ENCODE measurements at regions not wholly inside any gene's neighbourhood (a gene's known extent, or its start where the extent isn't known, plus 50 kb on each side); places are given as distances from the start of the nearest gene placed in this dataset.

GRCh38 chr11:79949574-79949973 lies 508.7 kb upstream of the TENM4 start (continued):
- TF ChIP-seq CBX5 (IDR thresholded peaks at IDR 0.05; ENCODE audit: low read depth, low read length), result no peak
- TF ChIP-seq GTF2F1 (IDR thresholded peaks at IDR 0.05; ENCODE audit: borderline replicate concordance, low read depth, low read length), result no peak

All from H1 (cell line).